NCI-H2227 treated with DMSO at 0.1 percent for 48 hours (cell line): ENCODE measurements at regions not wholly inside any gene's neighbourhood (a gene's known extent, or its start where the extent isn't known, plus 50 kb on each side); places are given as distances from the start of the nearest gene placed in this dataset.
"Not testable (repeated sequence)": the region's sequence is repeated elsewhere in the genome, so short reads cannot be mapped to it uniquely, and the experiment has no call there.

Experiments used
- DNase-seq: peaks from one replicate; lab custom pipeline; 2025; lab: John Stamatoyannopoulos, UW

GRCh38 chr2:59326581-59327365 is 1085.6 kb upstream of the FANCL start:
- DNase-seq = not testable (repeated sequence)

DNA sequence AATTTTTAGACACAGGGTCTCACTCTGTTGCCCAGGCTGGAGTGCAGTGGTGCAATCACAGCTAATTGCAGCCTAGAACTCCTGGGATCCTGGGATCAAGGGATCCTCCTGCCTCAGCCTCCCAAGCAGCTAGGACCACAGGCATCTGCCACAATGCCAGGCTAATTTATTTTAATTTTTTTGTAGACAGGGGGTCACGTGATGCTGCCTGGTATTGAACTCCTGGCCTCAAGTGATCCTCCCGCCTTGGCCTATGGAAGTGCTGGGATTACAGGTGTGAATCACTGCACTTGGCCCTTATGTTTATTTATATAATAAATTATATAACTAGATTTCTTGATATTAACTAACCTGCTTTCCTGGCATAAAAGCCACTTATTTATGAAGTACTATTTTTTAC is 1081.7 kb upstream of the FANCL start:
- no peak for DNase-seq

DNA sequence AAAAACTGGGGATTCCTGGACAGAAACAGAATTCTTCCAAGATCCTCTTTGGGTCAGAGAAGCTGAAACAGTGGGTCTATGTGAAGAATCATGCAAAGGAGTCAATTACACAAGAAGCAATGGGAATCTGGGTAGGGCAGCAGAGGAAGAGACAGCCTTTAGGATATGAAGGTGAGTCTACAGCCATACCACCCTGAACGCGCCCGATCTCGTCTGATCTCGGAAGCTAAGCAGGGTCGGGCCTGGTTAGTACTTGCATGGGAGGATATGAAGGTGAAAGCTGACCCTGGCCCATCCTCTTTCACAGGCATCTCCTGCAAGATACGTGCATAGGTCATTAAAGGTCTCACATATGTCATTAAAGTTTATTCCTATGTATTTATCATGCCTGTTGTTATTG is 1080.9 kb upstream of the FANCL start:
- no peak for DNase-seq

GRCh38 chr2:59314031-59314766 is 1073.1 kb upstream of the FANCL start:
- DNase-seq = no peak

DNA sequence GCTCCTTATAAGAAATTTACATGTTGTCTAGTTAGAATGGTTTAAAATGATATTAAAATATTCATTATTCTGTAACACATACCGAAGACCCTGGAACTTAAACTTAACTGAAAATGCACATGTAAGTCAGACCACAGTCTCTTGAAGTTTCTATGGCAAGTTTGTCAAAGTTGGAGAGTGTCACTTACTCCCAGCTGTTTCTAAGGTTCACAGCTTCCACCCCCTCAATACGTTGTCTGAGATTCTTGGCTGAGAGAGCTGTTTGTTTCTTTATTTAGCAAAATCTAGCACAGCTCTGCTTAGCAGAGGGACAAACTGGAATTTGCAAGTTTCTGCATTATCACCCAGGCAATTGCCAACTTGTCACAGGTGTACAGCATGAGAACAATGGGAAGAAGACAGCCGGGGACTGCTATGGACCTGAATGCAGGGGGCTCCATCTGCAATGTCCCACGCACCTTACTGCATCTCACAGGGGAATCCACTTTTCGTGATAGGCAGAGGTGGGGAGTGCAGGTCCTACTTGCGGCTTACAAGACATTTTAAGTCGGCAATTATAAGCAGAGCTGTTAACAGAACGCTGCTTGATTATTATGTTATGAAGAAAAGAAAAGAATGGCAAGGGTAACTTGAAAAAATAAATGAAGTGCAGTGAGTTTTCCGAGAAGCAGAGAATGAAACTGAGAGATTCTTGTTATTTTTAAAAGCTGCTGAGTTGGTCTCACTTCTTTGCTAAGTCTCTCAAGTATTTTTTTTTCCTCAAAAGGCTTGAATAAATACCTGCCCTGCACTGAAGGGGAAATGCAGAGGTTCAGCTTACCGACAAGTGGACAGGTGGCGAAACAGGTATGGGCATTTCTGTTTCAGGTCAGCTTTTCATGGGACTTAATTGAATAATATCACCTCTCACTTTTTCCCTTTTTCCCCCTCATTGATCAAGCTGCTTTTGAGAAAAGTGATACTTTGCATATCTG is 1072.1 kb upstream of the FANCL start:
- no peak for DNase-seq

- DNase-seq = no peak
Measured at GRCh38 chr2:59312029-59312428, 1070.9 kb upstream of the FANCL start.

DNA sequence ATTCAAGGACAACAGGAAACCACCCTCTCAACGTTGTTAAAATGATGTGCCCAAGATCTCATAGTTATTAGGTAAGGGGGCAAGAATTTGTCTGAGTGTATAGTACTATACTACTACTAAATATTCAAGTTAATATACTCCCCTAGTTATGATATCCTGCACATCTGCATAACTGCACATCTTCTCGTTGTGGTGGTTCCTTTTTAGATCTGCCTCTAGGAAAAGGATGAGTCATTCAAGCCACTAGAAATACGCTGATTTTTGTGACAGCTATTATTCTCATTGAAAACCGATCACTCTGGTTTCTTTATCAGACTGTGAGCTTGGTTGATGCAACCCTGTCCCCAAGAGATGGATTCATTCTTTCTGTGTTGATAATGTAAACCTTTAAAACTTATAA is 1067.0 kb upstream of the FANCL start:
- no peak for DNase-seq

DNA sequence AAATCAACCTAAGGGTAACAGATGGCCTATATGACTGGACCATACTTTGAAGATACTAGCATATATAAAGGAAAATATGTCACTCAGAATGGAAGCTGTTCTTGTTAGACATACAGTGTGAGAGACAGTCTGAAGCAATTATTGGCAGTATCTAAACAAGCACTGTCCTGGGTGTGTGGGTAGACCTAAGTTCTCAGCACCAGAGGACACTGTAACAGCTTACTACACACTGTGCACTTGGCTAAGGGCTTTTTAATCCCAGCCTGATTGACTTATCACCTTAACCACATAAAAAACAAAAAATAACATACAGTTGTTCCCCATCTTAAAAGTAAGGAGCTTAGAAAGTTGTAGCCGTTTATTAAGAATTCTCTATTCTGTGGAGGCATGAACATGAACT is 1066.1 kb upstream of the FANCL start:
- no peak for DNase-seq

GRCh38 chr2:59303272-59303671 is 1062.1 kb upstream of the FANCL start:
- DNase-seq = no peak

- no peak for DNase-seq
Measured at GRCh38 chr2:59302683-59303082, 1061.6 kb upstream of the FANCL start.

DNA sequence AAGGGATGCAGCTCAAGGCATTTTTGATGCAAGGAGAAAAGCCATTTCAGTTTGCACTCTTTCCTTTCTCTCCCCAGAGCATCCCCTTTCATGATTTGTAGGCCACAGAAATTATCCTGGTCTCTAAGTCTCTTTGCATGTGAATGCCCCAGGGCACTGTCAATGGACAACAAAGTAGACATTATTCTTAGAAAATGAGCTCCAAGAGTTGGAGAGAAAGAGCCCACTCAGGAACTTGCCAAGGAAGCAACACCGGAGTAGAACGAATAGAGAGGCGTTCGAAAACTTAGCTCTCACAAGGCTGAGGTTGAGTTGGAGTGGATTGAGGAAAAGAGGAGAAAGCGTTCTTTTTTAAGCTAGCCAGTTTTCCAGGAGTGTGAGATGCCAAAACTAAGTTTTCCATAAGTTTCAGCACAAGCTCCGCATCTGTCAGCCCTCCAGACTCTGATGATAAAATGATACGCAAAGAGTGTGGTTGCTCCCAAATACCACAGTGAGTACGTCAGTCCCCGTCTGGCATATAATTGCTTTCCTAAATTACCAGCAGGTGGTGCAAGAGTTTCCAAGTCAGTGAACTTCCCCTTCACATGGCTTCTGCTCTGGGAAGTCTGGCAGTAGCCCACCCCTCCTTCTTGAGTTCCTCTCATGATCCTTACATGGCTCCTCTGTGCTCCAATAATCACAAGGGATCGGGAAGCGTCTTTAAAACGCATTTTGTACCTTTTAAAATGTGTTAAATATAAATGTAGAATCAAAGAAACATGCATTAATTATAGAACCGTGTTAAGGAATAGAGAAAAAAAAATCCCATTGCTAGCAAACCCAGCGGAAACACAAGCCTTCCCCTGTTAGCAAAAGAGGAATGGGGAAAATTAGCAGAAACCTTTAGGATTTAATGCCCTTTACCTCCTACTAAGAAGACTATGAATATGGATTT is 1060.6 kb upstream of the FANCL start:
- peak; percentile 43 for DNase-seq

DNA sequence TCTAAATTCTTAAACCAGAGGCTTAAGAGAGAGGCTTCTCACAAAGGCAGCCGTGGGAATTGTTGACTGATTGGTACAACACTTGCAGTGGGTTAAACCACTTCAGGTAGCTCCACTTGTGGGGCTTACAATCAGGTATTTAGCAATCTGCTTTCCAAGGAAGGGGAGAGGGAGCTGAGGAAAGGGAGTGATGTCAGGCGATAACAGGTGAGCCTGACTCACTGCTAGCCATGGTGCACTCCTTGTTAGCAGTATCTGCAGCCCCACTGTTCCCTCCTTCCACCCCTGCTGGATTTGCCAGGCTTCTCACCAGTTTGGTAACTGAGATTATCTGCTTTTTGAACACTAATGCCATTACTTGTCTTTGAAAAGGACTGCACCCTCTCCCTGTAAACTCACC is 1056.7 kb upstream of the FANCL start:
- DNase-seq = no peak

- DNase-seq = no peak
Measured at GRCh38 chr2:59296279-59296678, 1055.2 kb upstream of the FANCL start.

- DNase-seq = no peak
Measured at GRCh38 chr2:59295524-59296162, 1054.5 kb upstream of the FANCL start.

- DNase-seq = no peak
Measured at GRCh38 chr2:59288771-59289170, 1047.6 kb upstream of the FANCL start.

- DNase-seq = no peak
Measured at GRCh38 chr2:59282374-59283057, 1041.4 kb upstream of the FANCL start.

GRCh38 chr2:59277671-59278070 is 1036.5 kb upstream of the FANCL start:
- DNase-seq = no peak

DNA sequence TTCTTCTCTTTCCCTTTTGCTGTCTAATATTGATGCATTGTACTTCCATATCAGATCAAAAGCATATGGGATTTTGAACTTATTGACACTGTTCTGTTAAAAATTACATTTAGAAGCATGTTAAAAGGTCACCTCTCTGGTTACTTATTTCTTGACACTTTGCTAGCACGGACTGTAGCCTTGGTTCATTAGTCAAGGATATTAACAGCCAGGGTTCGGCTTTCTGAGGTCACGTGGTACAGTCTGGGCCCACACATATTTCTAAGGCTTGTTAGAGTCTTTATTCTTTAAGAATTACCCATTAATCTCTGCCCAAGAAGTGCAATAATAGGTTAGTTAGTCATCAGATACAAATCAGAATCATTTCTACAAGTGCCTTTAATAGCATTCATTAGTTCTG is 1035.8 kb upstream of the FANCL start:
- DNase-seq = no peak

DNA sequence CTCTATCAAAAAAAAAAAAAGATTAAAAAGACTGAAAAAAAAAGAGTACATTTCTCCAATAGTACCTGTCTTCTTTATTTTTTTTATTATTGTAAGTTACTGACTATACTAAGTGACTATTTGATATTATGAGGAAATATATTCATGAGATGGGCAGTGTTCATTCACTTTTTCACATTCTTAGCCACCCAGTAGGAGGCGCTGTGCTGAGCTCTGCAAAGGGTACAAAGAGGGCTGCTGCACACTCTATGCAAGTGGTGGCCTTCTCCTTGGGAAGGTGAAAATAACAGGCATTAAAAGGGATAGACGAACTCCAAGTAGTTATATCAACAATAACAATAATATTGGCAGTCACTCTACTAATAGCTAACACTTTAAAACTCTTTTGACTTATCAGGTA is 1034.9 kb upstream of the FANCL start:
- DNase-seq = no peak

GRCh38 chr2:59266453-59266852 is 1025.3 kb upstream of the FANCL start:
- DNase-seq = no peak
